HCT116 (cell line): ENCODE measurements at regions not wholly inside any gene's neighbourhood (a gene's known extent, or its start where the extent isn't known, plus 50 kb on each side); places are given as distances from the start of the nearest gene placed in this dataset.

Experiments
- ATAC-seq: fragments of 200-7000 bp; cut with Tn5 transposase; 2 replicates; pipeline ENCODE4 v1.9.1; 2020; ENCODE audit warnings: mild to moderate bottlenecking, moderate library complexity
- BruUV-seq: library from RNA; stranded (reverse); fragments of 400-500 nt; replicated peaks from 2 replicates; lab custom pipeline; 2021; lab: Mats Ljungman, UMichigan
- CTCF ChIA-PET: fragments of 300-600 bp; sonication (Branson Sonifier 250); formaldehyde crosslinking; loops from one replicate; lab custom pipeline; 2021; ENCODE audit warnings: antibody characterized with exemption; lab: Charles Lee
- POLR2A ChIA-PET: fragments of 300-600, 350-600 bp; sonication (Branson Sonifier 250); formaldehyde crosslinking; loops from one replicate; lab custom pipeline; 2021; ENCODE audit warnings: antibody characterized with exemption; lab: Charles Lee
- RAD21 ChIA-PET, 2 experiments: fragments of 300-600 bp; sonication (Branson Sonifier 250); formaldehyde crosslinking; loops; one replicate each; lab custom pipeline; 2023; ENCODE audit warnings: low total read pairs in 2 of 2; ENCODE audit not compliant: uncharacterized antibody in 2 of 2, unreplicated experiment in 2 of 2, low non-redundant PET in 1 of 2; lab: Charles Lee
- DNase-seq: peaks from one replicate; pipeline ENCODE4 v3.0.0-alpha.2; 2010; ENCODE audit warnings: low read depth, low spot score
- H2AFZ ChIP-seq: fragments of 200-600 bp; shearing (Covaris generic), sonication (generic); 2 replicates; pipeline ENCODE4 v1.6.1; 2017; ENCODE audit warnings: low read depth, mixed run types, mixed read lengths, antibody characterized with exemption, low read length; ENCODE audit not compliant: poor library complexity, severe bottlenecking
- H3K27ac ChIP-seq: 2 replicates; pipeline ENCODE4 v1.5.1; 2012; ENCODE audit warnings: low read depth, low read length
- H3K27me3 ChIP-seq: fragments of 200-600 bp; sonication (generic); 2 replicates; pipeline ENCODE4 v1.6.1; 2016; ENCODE audit warnings: mixed run types, low read length, mixed read lengths; ENCODE audit not compliant: insufficient read depth
- H3K36me3 ChIP-seq, 2 experiments: fragments of 200-500 bp in 1 of 2; fragments of 200-600 bp in 1 of 2; sonication (Bioruptor generic) in 1 of 2; sonication (generic) in 1 of 2; 2 replicates each; pipeline versions ENCODE4 v1.5.1 to v1.6.1; 2014 to 2016; ENCODE audit warnings: low read length in 2 of 2, inconsistent platforms in 1 of 2, mixed read lengths in 1 of 2, mixed run types in 1 of 2; ENCODE audit not compliant: insufficient read depth in 2 of 2, control insufficient read depth in 1 of 2
- H3K4me1 ChIP-seq, 2 experiments: fragments of 200-600 bp in 1 of 2; sonication (generic) in 1 of 2; 2 replicates each; pipeline versions ENCODE4 v1.5.1 to v1.6.1; 2012 to 2017; ENCODE audit warnings: low read length in 2 of 2, inconsistent platforms in 1 of 2, mild to moderate bottlenecking in 1 of 2, mixed read lengths in 1 of 2, mixed run types in 1 of 2, moderate library complexity in 1 of 2; ENCODE audit not compliant: insufficient read depth in 2 of 2, control insufficient read depth in 1 of 2
- H3K4me2 ChIP-seq: fragments of 200-600 bp; sonication (generic); 2 replicates; pipeline ENCODE4 v1.6.1; 2017; ENCODE audit warnings: mixed run types, low read length, mixed read lengths
- H3K4me3 ChIP-seq, 2 experiments: fragments of 200-600 bp in 1 of 2; sonication (generic) in 1 of 2; replicated peaks in 1 of 2; 2 replicates each; pipeline ENCODE4 v1.5.1; 2011 to 2016; ENCODE audit warnings: low read length in 2 of 2, control low read depth in 1 of 2, low read depth in 1 of 2, mild to moderate bottlenecking in 1 of 2, mixed read lengths in 1 of 2, mixed run types in 1 of 2
- H3K79me2 ChIP-seq: fragments of 200-600 bp; sonication (generic); 2 replicates; pipeline ENCODE4 v1.6.1; 2017; ENCODE audit warnings: mild to moderate bottlenecking, mixed run types, low read length, moderate library complexity, mixed read lengths; ENCODE audit not compliant: insufficient read depth
- H3K9ac ChIP-seq: fragments of 200-600 bp; sonication (generic); 2 replicates; pipeline ENCODE4 v1.6.1; 2016; ENCODE audit warnings: low read length, mixed read lengths
- H3K9me2 ChIP-seq: fragments of 200-600 bp; sonication (generic), shearing (Covaris generic); 2 replicates; pipeline ENCODE4 v1.6.1; 2017; ENCODE audit warnings: mixed run types, mild to moderate bottlenecking, moderate library complexity; ENCODE audit not compliant: insufficient read depth
- H3K9me3 ChIP-seq, 2 experiments: fragments of 200-500 bp in 1 of 2; fragments of 200-600 bp in 1 of 2; sonication (Bioruptor generic) in 1 of 2; sonication (generic) in 1 of 2; 2 replicates each; pipeline ENCODE4 v1.6.1; 2014 to 2017; ENCODE audit warnings: low read length in 2 of 2, mixed read lengths in 2 of 2, inconsistent platforms in 1 of 2, low read depth in 1 of 2, mild to moderate bottlenecking in 1 of 2, mixed run types in 1 of 2, moderate library complexity in 1 of 2; ENCODE audit not compliant: control insufficient read depth in 1 of 2, insufficient read depth in 1 of 2
- H4K20me1 ChIP-seq: fragments of 200-600 bp; sonication (generic), shearing (Covaris generic); 2 replicates; pipeline ENCODE4 v1.6.1; 2017; ENCODE audit warnings: mixed run types, mild to moderate bottlenecking, moderate library complexity; ENCODE audit not compliant: insufficient read depth
- CEBPB ChIP-seq: IDR thresholded peaks from 2 replicates; pipeline ENCODE4 v1.6.1; 2012; ENCODE audit warnings: low read depth
- CTCF ChIP-seq, 3 experiments: fragments of 200-600 bp in 1 of 3; sonication (generic) in 1 of 3; IDR thresholded peaks in 2 of 3; conservative IDR thresholded peaks in 1 of 3; 2 replicates each; pipeline ENCODE4 v1.5.1; 2012 to 2017; ENCODE audit warnings: low read depth in 2 of 3, low read length in 2 of 3, antibody characterized with exemption in 1 of 3, borderline replicate concordance in 1 of 3, control low read depth in 1 of 3, mild to moderate bottlenecking in 1 of 3, mixed read lengths in 1 of 3, mixed run types in 1 of 3, moderate library complexity in 1 of 3; ENCODE audit not compliant: insufficient read depth in 1 of 3
- ELF1 ChIP-seq: IDR thresholded peaks from 2 replicates; pipeline ENCODE4 v1.6.1; 2012; ENCODE audit warnings: low read depth, borderline replicate concordance
- EZH2 ChIP-seq: fragments of 200-600 bp; sonication (generic); IDR thresholded peaks from 2 replicates; pipeline ENCODE4 v1.6.1; 2017; ENCODE audit warnings: antibody characterized with exemption, mixed run types
- MAX ChIP-seq: IDR thresholded peaks from 2 replicates; pipeline ENCODE4 v1.6.1; 2012
- POLR2A ChIP-seq: IDR thresholded peaks from 2 replicates; pipeline ENCODE4 v1.7.0; 2011; ENCODE audit warnings: borderline replicate concordance; ENCODE audit not compliant: insufficient read depth, insufficient read length; ENCODE audit errors: extremely low read depth
- POLR2AphosphoS5 ChIP-seq: IDR thresholded peaks from 2 replicates; pipeline ENCODE4 v1.6.1; 2011; ENCODE audit warnings: mild to moderate bottlenecking, low read depth, low read length, moderate library complexity
- SIN3A ChIP-seq: IDR thresholded peaks from 2 replicates; pipeline ENCODE4 v1.6.1; 2012; ENCODE audit warnings: low read depth
- SP1 ChIP-seq: IDR thresholded peaks from 2 replicates; pipeline ENCODE4 v1.6.1; 2012; ENCODE audit warnings: low read depth
- YY1 ChIP-seq: IDR thresholded peaks from 2 replicates; pipeline ENCODE4 v1.6.1; 2011; ENCODE audit warnings: low read length, low read depth, moderate library complexity, mild to moderate bottlenecking; ENCODE audit not compliant: insufficient replicate concordance; ENCODE audit errors: extremely low read depth
- ZBTB33 ChIP-seq: IDR thresholded peaks from 2 replicates; pipeline ENCODE4 v1.6.1; 2011; ENCODE audit warnings: mild to moderate bottlenecking, low read length, moderate library complexity; ENCODE audit not compliant: insufficient replicate concordance; ENCODE audit errors: extremely low read depth
- ZNF274 ChIP-seq: fragments of 200-500 bp; sonication (Bioruptor generic); IDR thresholded peaks from 2 replicates; pipeline ENCODE4 v1.6.1; 2014; ENCODE audit warnings: mild to moderate bottlenecking, low read depth, low read length, inconsistent platforms
- intact Hi-C: fragments of 100-400 bp; cut with micrococcal nuclease; formaldehyde crosslinking; loops from 2 replicates; pipeline ENCODE4 v1.10.0; 2022
- TF ChIP-seq, protein P1 (sequence below): IDR thresholded peaks from 2 replicates; pipeline ENCODE4 v1.6.1; 2012

GRCh38 chr12:84089356-84089755 is 823.2 kb downstream of the SLC6A15 start:
- ChIA-PET RAD21 (no interaction called here), CTCF (no interaction called here), POLR2A (no interaction called here)
- Histone ChIP-seq H3K9me2 (no peaks in the 10 kb centered on the region), H3K36me3 (no peaks in the 10 kb centered on the region), H3K79me2 (no peaks in the 10 kb centered on the region), H3K4me2 (no peak overlapping the region), H3K27ac (no peak overlapping the region), H3K9me3 (no peaks in the 10 kb centered on the region), H3K4me3 (no peak overlapping the region), H3K4me1 (no peaks in the 10 kb centered on the region), H2AFZ (no peak overlapping the region), H3K27me3 (no peaks in the 10 kb centered on the region), H4K20me1 (no peaks in the 10 kb centered on the region), H3K9ac (no peak overlapping the region)
- intact Hi-C loops = no loop called here
- no peak for DNase-seq
- BruUV-seq = no TSS peak
- ATAC-seq = no peak
- no peak for TF ChIP-seq CEBPB
- no peak for TF ChIP-seq ZBTB33
- no peak for TF ChIP-seq ZNF274
- TF ChIP-seq POLR2A = no peak
- no peak for TF ChIP-seq SIN3A

DNA sequence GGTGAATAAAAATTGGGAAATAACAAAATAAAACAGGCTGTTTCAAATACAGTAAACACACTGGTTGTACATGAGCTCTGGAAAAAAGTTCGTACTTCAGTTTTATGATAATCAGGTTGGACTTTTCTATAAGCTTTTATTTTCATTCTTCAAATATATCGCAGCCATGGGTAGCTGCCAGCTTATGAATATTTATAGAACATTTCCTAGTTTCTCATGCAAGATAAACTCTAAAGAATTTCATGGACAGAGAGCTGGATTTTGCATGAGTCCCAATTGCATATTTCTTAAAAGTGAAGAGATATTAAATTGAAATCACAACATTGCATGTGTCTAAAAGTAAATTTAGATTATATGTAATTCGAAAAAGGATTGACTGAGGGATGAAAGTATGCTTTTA is 827.6 kb downstream of the SLC6A15 start:
- intact Hi-C loops = no loop called here
- DNase-seq (no peak), ATAC-seq (no peak)
- no peaks in the 10 kb centered on the region for H4K20me1 ChIP-seq
- H3K9me3 ChIP-seq = no peaks in the 10 kb centered on the region
- ChIA-PET POLR2A (no interaction called here), RAD21 (no interaction called here), CTCF (no interaction called here)
- H3K9ac ChIP-seq = no peak overlapping the region
- no TSS peak for BruUV-seq
- no peaks in the 10 kb centered on the region for H3K4me1 ChIP-seq
- no peaks in the 10 kb centered on the region for H3K9me2 ChIP-seq
- H2AFZ ChIP-seq = no peak overlapping the region
- H3K4me3 ChIP-seq = no peak overlapping the region
- no peaks in the 10 kb centered on the region for H3K27me3 ChIP-seq
- no peak overlapping the region for H3K27ac ChIP-seq
- H3K4me2 ChIP-seq = no peak overlapping the region
- no peaks in the 10 kb centered on the region for H3K36me3 ChIP-seq
- H3K79me2 ChIP-seq = no peaks in the 10 kb centered on the region
- TF ChIP-seq YY1 (no peak), SP1 (no peak), ELF1 (no peak), ZNF274 (no peak), EZH2 (no peak), ZBTB33 (no peak), MAX (no peak), CTCF (IDR thresholded peaks at IDR 0.05 in 2 of 3, conservative IDR thresholded peaks at IDR 0.05 in 1 of 3; ENCODE audit: borderline replicate concordance in 1 of 3, insufficient read depth in 1 of 3, low read depth in 2 of 3, low read length in 2 of 3) (no peak), SIN3A (no peak), POLR2A (no peak), POLR2AphosphoS5 (no peak)
- TF ChIP-seq, protein P1, sequence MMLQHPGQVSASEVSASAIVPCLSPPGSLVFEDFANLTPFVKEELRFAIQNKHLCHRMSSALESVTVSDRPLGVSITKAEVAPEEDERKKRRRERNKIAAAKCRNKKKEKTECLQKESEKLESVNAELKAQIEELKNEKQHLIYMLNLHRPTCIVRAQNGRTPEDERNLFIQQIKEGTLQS = no peak
